ENCODE measurements at regions not wholly inside any gene's neighbourhood (a gene's known extent, or its start where the extent isn't known, plus 50 kb on each side); places are given as distances from the start of the nearest gene placed in this dataset.

GRCh38 chr14:100392356-100392755 lies 69.2 kb downstream of the SLC25A47 start:
- H2AFZ ChIP-seq (ENCODE audit: low read depth), result no peak overlapping the region
- H4K20me1 ChIP-seq (ENCODE audit: insufficient read depth), result no peaks in the 10 kb centered on the region
- H3K4me2 ChIP-seq, result no peak overlapping the region
- no peak overlapping the region for H3K4me3 ChIP-seq (IDR thresholded peaks at IDR 0.05; ENCODE audit: insufficient read depth, low read depth, low read length)
- no peaks in the 10 kb centered on the region for H3K27me3 ChIP-seq (ENCODE audit: insufficient read depth, low read depth)
- no peak overlapping the region for H3K27ac ChIP-seq
- no peaks in the 10 kb centered on the region for H3K79me2 ChIP-seq (ENCODE audit: insufficient read depth, low read depth)
- H3K36me3 ChIP-seq (ENCODE audit: insufficient read depth), result no peaks in the 10 kb centered on the region
- no peak overlapping the region for H3K9ac ChIP-seq
- H3K4me1 ChIP-seq (ENCODE audit: low read depth, poor library complexity, severe bottlenecking), result no peaks in the 10 kb centered on the region
- no peak for TF ChIP-seq CTCF (conservative IDR thresholded peaks at IDR 0.05; ENCODE audit: low read depth, low read length)

- no peaks in the 10 kb centered on the region for H3K4me1 ChIP-seq (ENCODE audit: low read depth, poor library complexity, severe bottlenecking)
- TF ChIP-seq CTCF (conservative IDR thresholded peaks at IDR 0.05; ENCODE audit: low read depth, low read length), result no peak
- no peak overlapping the region for H3K27ac ChIP-seq
- no peaks in the 10 kb centered on the region for H3K79me2 ChIP-seq (ENCODE audit: insufficient read depth, low read depth)
- H3K36me3 ChIP-seq (ENCODE audit: insufficient read depth), result no peaks in the 10 kb centered on the region
- H2AFZ ChIP-seq (ENCODE audit: low read depth), result no peak overlapping the region
- no peaks in the 10 kb centered on the region for H4K20me1 ChIP-seq (ENCODE audit: insufficient read depth)
- no peaks in the 10 kb centered on the region for H3K27me3 ChIP-seq (ENCODE audit: insufficient read depth, low read depth)
- H3K9ac ChIP-seq, result no peak overlapping the region
- H3K4me3 ChIP-seq (IDR thresholded peaks at IDR 0.05; ENCODE audit: insufficient read depth, low read depth, low read length), result no peak overlapping the region
- H3K4me2 ChIP-seq, result no peak overlapping the region
Observed at GRCh38 chr14:100393362-100393761, 70.2 kb downstream of the SLC25A47 start.

GRCh38 chr14:100393906-100394732 lies 71.0 kb downstream of the SLC25A47 start:
- no peak overlapping the region for H3K4me3 ChIP-seq (IDR thresholded peaks at IDR 0.05; ENCODE audit: insufficient read depth, low read depth, low read length)
- H2AFZ ChIP-seq (ENCODE audit: low read depth), result no peak overlapping the region
- no peaks in the 10 kb centered on the region for H3K4me1 ChIP-seq (ENCODE audit: low read depth, poor library complexity, severe bottlenecking)
- no peak overlapping the region for H3K27ac ChIP-seq
- no peak overlapping the region for H3K4me2 ChIP-seq
- H3K79me2 ChIP-seq (ENCODE audit: insufficient read depth, low read depth), result no peaks in the 10 kb centered on the region
- no peaks in the 10 kb centered on the region for H3K36me3 ChIP-seq (ENCODE audit: insufficient read depth)
- no peaks in the 10 kb centered on the region for H4K20me1 ChIP-seq (ENCODE audit: insufficient read depth)
- H3K27me3 ChIP-seq (ENCODE audit: insufficient read depth, low read depth), result no peaks in the 10 kb centered on the region
- no peak overlapping the region for H3K9ac ChIP-seq
- no peak for TF ChIP-seq CTCF (conservative IDR thresholded peaks at IDR 0.05; ENCODE audit: low read depth, low read length)

GRCh38 chr14:100394886-100395672 lies 71.9 kb downstream of the SLC25A47 start:
- no peaks in the 10 kb centered on the region for H3K27me3 ChIP-seq (ENCODE audit: insufficient read depth, low read depth)
- no peak overlapping the region for H3K4me2 ChIP-seq
- no peak overlapping the region for H2AFZ ChIP-seq (ENCODE audit: low read depth)
- no peak overlapping the region for H3K9ac ChIP-seq
- no peak overlapping the region for H3K27ac ChIP-seq
- H3K79me2 ChIP-seq (ENCODE audit: insufficient read depth, low read depth), result no peaks in the 10 kb centered on the region
- no peaks in the 10 kb centered on the region for H4K20me1 ChIP-seq (ENCODE audit: insufficient read depth)
- no peak for TF ChIP-seq CTCF (conservative IDR thresholded peaks at IDR 0.05; ENCODE audit: low read depth, low read length)
- no peak overlapping the region for H3K4me3 ChIP-seq (IDR thresholded peaks at IDR 0.05; ENCODE audit: insufficient read depth, low read depth, low read length)
- no peaks in the 10 kb centered on the region for H3K36me3 ChIP-seq (ENCODE audit: insufficient read depth)
- H3K4me1 ChIP-seq (ENCODE audit: low read depth, poor library complexity, severe bottlenecking), result no peaks in the 10 kb centered on the region

Data from KMS-11 (cell line).